ENCODE measurements at regions not wholly inside any gene's neighbourhood (a gene's known extent, or its start where the extent isn't known, plus 50 kb on each side); places are given as distances from the start of the nearest gene placed in this dataset.

- DNase-seq = no peak
Observed at GRCh38 chr20:56998438-56998837, 268.0 kb downstream of the BMP7 start.

DNA sequence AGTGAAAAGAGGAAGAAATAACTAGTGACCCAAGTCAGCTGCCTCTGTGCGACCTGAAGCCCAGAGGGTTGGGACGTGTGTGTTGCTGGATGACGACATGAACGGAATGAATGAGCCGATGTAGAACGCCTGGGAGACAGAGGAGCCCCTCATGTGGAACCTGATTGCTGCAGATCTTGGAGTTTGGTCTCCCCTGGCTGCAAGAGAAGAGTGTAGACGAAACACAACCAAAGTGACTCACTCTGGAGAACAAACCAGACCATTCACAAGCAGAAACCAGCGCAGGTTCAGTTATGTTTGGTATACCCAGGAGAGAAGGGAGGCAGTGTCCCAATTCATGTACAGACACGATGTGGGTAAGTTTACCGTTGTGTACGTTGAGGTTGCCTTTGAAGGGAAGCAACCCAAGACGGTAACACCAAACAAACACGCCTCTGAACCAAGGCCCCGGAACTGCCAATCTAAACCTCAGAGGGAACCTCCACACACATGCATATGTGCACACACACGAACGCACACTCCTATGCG, 265.9 kb downstream of the BMP7 start:
- DNase-seq = no peak

GRCh38 chr20:57001126-57001767, 265.2 kb downstream of the BMP7 start:
- no peak for DNase-seq

GRCh38 chr20:57002066-57002570, 264.3 kb downstream of the BMP7 start:
- no peak for DNase-seq

DNA sequence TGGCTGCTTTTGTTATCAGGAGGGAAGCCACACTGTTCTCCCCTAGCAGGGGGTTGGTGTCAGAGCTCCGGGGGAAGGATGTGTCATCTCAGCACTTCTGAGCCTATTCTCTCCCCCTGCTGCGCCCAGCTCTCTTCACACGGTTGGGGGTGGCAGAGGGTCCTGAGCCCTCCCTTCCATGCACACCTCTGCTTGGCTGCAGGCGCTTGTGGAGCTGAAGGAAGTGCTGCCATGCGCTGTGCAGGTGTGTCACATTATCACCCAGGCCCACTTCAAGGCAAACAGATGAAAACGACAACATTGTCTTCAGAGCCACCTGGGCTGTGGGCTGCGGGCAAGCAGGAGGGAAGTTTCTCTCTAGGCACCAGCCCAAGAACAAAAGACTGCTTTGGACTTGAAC, 263.4 kb downstream of the BMP7 start:
- no peak for DNase-seq

DNA sequence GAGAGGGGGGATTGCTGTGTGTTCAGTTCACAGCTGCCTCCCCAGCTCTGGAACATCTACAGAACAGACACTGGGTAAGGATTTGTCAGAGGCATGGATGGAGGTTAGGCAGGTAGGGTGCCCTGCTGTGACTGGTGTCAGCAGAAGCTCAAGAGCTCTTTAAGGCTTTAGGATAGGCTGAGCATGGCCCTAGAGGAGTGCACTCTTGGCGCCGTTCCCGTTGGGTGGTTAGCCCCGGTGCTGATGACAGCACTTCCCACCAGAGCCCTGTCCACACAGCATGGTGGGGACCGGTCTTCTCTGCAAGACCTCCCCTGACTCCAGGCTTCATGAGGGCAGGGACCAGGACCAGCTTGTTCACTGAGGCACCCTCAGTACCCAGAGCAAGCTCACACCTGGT, 262.0 kb downstream of the BMP7 start:
- no peak for DNase-seq

GRCh38 chr20:57004951-57005933, 261.2 kb downstream of the BMP7 start:
- no peak for DNase-seq

DNA sequence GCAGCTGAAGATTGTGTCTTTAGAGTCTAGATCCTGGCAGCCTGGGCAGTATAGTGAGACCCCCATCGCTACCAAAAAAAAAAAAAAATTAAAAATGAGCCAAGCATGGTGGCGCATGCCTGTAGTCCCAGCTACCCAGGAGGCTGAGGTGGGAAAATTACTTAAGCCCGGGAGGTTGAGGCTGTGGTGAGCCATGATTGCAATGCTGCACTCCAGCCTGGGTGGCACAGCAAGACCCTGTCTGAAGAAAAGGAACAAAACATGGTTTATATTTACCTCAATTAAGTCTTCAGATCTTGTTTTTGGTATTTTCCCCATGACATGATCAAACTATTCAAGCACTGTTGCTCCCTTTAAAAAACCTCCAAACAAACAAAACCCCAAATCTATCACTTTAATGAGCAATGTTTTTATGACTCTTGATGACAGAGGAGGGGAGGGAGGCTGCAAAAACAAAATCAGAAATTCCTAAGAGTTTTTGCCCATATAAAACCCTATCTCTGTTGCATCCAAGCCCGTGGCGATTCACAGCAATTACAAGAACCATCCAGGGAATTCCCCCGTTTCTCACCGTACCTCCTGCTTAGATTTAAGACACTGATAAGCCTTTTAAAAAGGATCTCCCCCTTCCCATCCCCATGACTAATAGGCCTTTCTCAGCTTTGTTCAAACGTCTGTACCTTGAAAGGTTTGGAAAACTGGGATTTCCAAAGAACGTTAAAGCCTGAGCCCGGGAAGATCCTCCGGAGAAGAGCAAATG, 259.9 kb downstream of the BMP7 start:
- no peak for DNase-seq

DNA sequence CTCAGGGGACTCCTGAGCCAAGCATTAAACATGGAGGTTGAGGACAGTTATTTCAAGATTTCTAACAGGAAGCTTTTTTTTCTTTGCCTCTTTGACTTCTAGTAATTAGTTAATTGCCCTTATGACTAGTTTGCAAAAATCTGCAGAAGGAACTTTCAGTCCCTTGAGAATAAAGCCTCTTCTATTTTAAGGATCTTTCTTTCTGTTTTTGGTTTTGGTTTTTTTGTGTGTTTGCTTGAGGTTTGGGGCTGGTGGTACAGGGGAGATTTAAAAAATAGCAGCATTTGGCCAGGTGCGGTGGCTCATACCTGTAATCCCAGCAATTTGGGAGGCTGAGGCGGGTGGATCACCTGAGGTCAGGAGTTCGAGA, 259.3 kb downstream of the BMP7 start:
- DNase-seq = no peak

- no peak for DNase-seq
Observed at GRCh38 chr20:57008217-57008616, 258.2 kb downstream of the BMP7 start.

DNA sequence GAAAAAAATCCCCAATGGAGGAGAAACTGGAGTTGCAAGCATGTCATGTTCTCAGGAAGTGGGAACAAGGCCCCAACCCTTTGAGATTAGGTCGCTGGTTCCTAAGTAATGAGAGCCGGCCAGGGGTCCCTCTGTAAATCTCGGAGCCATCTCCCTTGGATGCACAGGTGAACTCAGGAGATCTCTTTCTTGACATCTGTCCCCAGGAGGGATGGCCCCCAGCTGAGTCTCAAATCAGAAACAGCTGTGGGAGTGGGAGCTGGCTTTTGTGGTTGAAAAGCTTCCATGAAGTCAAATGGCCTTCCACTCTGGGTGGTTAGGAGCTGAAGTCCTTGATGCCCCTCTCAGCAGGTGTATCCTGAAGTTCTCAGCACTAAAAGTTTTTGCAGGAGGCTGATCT, 257.1 kb downstream of the BMP7 start:
- DNase-seq = no peak

DNA sequence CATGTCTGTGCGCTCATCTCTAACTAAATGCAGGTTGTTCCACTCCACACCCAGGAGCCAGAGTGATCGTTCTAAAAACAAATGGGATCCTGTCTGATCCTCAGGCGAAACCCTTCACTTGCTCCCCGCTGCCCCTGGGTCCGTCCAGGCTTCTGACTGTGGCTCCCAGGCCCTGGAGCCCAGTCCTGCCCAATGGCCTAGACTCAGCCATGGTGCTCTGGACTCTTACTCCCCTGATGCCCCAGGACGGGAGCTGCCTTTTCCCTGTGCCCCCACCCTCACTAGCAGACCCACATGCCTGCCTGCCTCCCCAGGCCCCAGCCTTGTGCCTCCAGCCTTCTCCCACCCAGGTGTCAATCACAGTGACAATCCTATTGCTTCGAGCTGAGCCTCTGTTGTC, 256.7 kb downstream of the BMP7 start:
- DNase-seq = no peak

- no peak for DNase-seq
Observed at GRCh38 chr20:57012691-57013090, 253.8 kb downstream of the BMP7 start.

DNA sequence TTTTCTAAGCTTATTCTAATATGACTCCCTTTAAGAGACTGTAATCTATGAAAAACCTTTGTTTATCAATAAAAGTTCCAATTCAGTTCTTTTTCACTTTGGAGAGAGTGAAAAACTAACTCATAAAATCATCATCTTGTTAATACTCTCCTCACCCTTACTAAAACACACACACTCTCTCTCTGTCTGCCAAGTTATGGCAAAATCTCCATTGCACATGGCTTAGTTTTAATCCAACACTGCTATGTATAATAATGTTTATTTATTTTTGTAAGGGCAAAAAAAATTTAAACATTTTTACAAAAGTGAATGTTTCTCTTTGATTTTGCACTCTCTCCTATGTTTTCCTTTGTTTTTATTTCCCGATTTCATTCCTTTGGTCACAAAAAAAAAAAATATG, 253.2 kb downstream of the BMP7 start:
- DNase-seq = no peak

GRCh38 chr20:57013741-57014140, 252.7 kb downstream of the BMP7 start:
- DNase-seq = no peak

DNA sequence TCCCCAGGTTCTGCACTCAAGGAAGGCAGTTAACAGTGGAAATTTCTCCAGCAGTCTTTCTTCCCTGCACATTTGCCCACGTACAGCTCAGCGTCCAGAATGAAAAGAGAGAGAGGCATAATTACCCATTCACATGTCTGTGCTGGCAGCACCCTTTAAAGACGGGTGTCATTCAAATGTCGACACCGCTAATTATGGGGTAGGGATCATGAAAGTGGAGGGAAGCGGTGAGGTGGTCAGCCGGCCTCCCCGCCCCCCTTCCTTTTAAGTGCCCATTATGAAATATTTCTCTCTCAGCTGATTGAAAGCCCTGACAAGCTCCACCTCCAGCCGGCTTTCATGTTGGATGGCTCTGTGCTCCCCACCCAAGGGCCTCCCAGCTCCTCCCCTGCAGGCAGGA, 246.1 kb downstream of the BMP7 start:
- no peak for DNase-seq

DNA sequence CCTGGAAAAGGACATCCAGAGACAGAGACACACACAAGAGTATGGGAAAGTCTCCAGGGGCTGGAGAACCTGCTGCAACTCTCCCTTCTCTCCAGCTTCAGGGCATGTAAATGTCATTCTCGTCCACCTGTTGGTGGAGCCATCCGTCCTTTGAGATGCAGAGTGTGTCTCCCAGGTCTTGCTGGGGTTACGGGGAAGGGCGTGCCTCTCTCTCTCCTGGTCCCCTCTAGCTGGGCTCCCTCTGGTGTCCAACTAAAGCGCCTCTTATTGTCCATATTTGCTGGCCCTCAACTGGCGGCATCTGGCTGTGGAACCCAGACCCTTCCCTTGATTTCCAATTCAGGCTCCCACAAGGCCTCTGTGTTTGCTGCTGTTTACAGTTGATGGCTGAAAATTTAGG, 244.1 kb downstream of the BMP7 start:
- no peak for DNase-seq

GRCh38 chr20:57023007-57023406, 243.4 kb downstream of the BMP7 start:
- DNase-seq = no peak

- no peak for DNase-seq
Observed at GRCh38 chr20:57023997-57024396, 242.4 kb downstream of the BMP7 start.

GRCh38 chr20:57024849-57025248, 241.6 kb downstream of the BMP7 start:
- no peak for DNase-seq

DNA sequence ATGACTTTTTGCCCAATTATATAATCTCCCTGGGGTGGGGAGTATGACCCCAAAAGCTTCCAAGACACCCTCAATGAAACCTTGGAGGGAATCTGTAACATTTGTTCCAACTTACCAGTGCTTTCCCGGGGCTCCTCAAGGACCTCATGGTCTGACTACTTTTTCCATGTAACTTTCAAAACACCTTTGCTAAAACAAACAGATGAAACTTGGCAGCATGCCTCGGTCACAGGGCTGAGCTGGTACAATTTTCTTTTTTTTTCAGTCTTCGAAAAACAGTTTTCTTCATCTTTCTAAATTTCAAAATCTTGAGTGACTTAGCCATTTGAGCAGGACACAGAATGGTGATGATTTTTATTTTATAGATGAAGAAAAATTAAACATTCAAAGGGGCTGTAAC, 241.2 kb downstream of the BMP7 start:
- no peak for DNase-seq

DNA sequence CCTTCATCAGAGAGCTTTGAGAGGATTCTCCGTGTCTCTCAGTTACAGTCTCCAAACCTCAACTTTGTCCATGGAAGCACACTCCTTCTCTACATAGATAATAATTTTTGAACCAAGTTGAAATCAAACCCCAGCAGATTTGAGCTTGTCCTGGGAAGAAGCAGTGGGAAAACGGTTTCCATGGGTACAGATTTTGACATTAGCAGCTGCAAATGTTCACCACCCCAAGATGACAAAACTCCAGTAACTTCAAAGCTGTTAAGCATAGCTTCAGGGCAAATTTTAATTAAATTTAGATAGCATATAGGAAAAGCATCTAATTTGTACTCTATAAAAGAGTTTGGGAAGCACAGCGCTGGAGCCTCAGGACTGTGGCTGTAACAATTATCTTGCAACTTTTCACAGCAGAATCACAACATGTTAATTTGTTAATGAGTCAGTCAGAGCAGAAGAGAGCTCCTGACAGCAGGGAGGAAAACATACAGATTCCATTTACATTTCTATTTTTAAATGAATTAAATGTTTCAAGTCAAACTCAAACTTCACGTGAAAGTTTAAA, 240.7 kb downstream of the BMP7 start:
- no peak for DNase-seq

Measured in left kidney (tissue), 1 donor.